GM06990 (cell line): ENCODE measurements at regions not wholly inside any gene's neighbourhood (a gene's known extent, or its start where the extent isn't known, plus 50 kb on each side); places are given as distances from the start of the nearest gene placed in this dataset.

ENCODE experiments used
- DNase-seq: peaks from one replicate; pipeline ENCODE4 v3.0.0-alpha.2; 2011; ENCODE audit not compliant: insufficient read length; ENCODE audit errors: extremely low read depth
- H3K27me3 ChIP-seq: replicated peaks from 2 replicates; pipeline ENCODE4 v1.6.0; 2011; ENCODE audit warnings: low read length; ENCODE audit not compliant: control insufficient read depth, insufficient read depth
- H3K36me3 ChIP-seq: 2 replicates; pipeline ENCODE4 v1.5.1; 2011; ENCODE audit warnings: low read length; ENCODE audit not compliant: control insufficient read depth, insufficient read depth
- H3K4me3 ChIP-seq: replicated peaks from 2 replicates; pipeline ENCODE4 v1.5.1; 2011; ENCODE audit warnings: low read depth, mild to moderate bottlenecking, control low read depth, low read length
- TF ChIP-seq, protein P1 (sequence below): IDR thresholded peaks from 2 replicates; pipeline ENCODE4 v1.5.1; 2011; ENCODE audit warnings: low read length, control low read depth, mild to moderate bottlenecking, inconsistent platforms; ENCODE audit not compliant: insufficient read depth, poor library complexity, severe bottlenecking

DNA sequence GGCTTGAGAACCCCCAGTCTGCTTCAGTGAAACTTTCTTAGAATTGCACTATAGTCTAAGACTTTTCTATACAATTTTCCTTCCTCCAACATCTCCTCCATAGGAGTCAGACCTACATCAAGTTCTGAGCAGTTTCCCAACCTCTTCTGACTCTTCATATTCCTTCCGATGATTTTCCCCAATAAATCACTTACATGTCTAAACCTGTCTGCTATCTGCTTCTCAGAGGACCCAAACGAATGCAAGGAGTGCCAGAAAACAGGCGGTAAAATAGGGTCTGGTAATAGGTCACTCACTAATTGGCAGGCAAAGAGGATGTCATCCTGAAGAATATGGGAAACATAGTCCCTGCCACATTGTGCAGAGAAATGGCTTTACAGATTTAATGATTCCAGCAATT is 153.9 kb downstream of the PCDH18 start:
- no peak for DNase-seq
- TF ChIP-seq, protein P1, sequence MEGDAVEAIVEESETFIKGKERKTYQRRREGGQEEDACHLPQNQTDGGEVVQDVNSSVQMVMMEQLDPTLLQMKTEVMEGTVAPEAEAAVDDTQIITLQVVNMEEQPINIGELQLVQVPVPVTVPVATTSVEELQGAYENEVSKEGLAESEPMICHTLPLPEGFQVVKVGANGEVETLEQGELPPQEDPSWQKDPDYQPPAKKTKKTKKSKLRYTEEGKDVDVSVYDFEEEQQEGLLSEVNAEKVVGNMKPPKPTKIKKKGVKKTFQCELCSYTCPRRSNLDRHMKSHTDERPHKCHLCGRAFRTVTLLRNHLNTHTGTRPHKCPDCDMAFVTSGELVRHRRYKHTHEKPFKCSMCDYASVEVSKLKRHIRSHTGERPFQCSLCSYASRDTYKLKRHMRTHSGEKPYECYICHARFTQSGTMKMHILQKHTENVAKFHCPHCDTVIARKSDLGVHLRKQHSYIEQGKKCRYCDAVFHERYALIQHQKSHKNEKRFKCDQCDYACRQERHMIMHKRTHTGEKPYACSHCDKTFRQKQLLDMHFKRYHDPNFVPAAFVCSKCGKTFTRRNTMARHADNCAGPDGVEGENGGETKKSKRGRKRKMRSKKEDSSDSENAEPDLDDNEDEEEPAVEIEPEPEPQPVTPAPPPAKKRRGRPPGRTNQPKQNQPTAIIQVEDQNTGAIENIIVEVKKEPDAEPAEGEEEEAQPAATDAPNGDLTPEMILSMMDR: no peak
- Histone ChIP-seq H3K27me3 (no peaks in the 10 kb centered on the region), H3K4me3 (no peak overlapping the region), H3K36me3 (no peaks in the 10 kb centered on the region)

DNA sequence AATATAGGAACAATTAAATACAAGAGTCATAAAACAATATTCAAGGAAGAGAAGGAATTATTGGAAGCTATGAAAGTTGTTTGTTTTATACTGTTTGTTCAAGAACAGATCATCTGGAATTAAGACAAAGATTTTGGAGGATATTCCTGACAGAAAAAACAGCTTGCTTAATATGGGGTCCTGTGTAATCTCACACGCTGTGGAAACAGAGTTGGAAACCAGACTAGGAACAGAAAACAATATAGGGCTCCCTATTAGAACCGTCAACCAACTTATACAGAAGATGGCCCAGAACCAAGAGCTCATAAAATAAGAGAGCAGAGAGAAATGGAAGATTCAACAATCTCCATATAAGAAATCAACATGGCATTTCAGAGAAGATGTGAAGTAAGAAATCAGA is 156.0 kb downstream of the PCDH18 start:
- no peaks in the 10 kb centered on the region for H3K27me3 ChIP-seq
- TF ChIP-seq, protein P1: no peak
- no peak for DNase-seq
- no peaks in the 10 kb centered on the region for H3K36me3 ChIP-seq
- no peak overlapping the region for H3K4me3 ChIP-seq

DNA sequence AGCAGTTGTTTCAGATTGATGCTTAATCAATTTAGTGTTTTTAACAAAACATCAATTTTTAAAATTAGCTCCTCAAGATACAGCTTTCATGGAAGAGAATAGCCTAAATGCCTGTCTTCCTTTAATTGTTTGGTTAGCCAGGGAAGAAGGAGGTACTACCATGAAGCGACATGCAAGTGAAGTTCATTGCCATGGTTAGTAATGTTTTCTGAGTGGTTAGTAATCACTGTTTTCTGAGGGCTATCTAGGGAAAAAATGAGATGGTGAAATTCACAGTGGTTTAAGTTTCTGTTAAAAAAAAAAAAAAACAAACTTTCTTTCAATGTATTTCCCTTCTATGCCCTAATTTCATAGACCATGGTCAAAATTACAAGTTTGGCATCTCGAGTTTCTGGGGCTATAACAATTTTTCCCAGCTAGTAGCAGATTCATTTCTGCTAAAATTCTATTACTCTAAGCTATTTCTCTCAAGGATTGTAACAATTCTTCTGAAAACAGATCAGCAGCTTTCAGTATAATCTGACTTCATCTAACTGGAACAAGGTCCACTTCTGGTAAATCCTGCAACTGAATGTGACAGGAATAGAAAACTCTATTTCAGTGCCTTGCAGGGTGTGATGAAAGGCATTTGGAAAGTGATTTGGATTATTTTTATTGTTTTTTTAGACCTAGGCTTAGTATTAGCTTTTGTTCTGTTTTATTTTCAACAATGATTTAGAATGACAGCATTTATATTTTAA is 157.0 kb downstream of the PCDH18 start:
- no peaks in the 10 kb centered on the region for H3K27me3 ChIP-seq
- TF ChIP-seq, protein P1: no peak
- no peak for DNase-seq

DNA sequence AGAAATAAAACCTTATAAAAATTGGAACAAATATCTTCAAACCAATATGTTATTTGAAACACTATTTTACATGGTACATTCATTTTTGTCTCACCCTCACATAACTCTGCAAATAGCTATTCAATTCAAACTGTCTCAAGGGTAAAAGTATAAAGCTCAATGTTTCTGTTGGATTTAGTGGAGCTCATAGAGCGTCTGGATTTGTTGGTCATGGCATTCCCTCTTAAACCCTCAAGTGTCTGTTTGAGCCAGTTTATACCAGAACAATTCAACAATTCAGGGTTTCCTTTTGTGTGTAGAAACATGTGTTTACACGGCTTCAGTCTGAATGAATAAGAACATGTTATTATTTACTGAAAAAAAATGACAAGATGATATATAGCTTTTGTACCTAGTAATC is 161.6 kb downstream of the PCDH18 start:
- TF ChIP-seq, protein P1: no peak
- DNase-seq: no peak
- H3K4me3 ChIP-seq: no peak overlapping the region
- no peaks in the 10 kb centered on the region for H3K36me3 ChIP-seq
- no peaks in the 10 kb centered on the region for H3K27me3 ChIP-seq

More for the DNA sequence above, 157.0 kb downstream of the PCDH18 start:
- Histone ChIP-seq H3K36me3 (no peaks in the 10 kb centered on the region), H3K4me3 (no peak overlapping the region)

DNA sequence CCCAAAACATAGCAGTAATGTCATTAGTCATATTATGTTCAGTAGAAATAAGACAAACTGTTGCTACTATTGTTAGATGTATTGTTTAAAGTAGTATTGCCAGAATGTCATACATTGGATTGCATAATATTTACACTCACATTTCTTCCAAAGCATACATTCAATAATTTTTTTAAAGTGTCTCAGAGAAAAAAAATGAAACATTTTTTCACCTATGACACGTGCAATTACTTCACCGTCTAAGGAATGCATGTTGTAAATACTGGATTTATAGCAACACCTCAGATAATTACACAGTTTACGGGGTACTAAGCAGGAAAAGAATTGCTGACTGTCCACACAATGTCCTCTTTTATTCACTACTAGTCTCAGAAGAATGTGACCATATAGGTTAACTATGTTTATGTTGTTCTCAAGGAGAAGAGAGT is 162.1 kb downstream of the PCDH18 start:
- TF ChIP-seq, protein P1: no peak
- DNase-seq: no peak
- H3K36me3 ChIP-seq: no peaks in the 10 kb centered on the region
- no peak overlapping the region for H3K4me3 ChIP-seq
- H3K27me3 ChIP-seq: no peaks in the 10 kb centered on the region

DNA sequence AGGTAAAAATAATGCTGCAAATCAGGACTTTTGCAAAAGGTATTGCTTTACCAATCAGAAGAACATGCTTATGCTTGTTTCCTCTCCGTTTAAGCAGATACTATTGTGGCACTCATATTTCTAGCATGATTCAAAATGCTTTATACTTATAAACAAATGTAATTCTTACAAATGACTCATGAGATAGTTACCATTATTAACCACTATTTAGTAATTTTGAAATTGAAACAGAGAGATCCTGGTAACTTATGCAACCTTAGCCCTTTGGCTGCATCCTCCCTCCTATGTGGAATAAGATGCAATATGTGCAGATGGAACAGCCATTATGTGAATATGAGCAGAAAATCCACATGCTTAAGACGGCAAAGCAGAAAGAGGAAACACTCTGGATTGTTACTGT is 164.7 kb downstream of the PCDH18 start:
- Histone ChIP-seq H3K4me3 (no peak overlapping the region), H3K27me3 (no peaks in the 10 kb centered on the region), H3K36me3 (no peaks in the 10 kb centered on the region)
- TF ChIP-seq, protein P1: no peak
- DNase-seq: no peak
